ENCODE measurements at regions not wholly inside any gene's neighbourhood (a gene's known extent, or its start where the extent isn't known, plus 50 kb on each side); places are given as distances from the start of the nearest gene placed in this dataset.

GRCh38 chr1:177701654-177702353 lies 268.1 kb downstream of the SEC16B start:
- POLR2A ChIA-PET = no interaction called here
- H3K27ac ChIP-seq (ENCODE audit: low read length in 2 of 2) = no peak overlapping the region
- no peak for DNase-seq
- peaks cover 3% of the 10 kb centered on the region for H3K9me3 Mint-ChIP-seq (ENCODE audit: insufficient read depth)
- no peaks in the 10 kb centered on the region for H3K36me3 ChIP-seq (replicated peaks in 1 of 2; ENCODE audit: control extremely low read depth in 1 of 2, control insufficient read depth in 1 of 2, extremely low read depth in 1 of 2, insufficient read depth in 2 of 2, low read length in 1 of 2)
- H3K9ac ChIP-seq (ENCODE audit: low read length) = no peak overlapping the region
- H3K27ac Mint-ChIP-seq = no peak overlapping the region
- TF ChIP-seq CTCF (IDR thresholded peaks at IDR 0.05) (no peak), EZH2 (IDR thresholded peaks at IDR 0.05; ENCODE audit: borderline replicate concordance, insufficient read depth, low read depth, low read length, poor library complexity, severe bottlenecking) (no peak)
- H3K4me1 Mint-ChIP-seq = no peaks in the 10 kb centered on the region
- no peaks in the 10 kb centered on the region for H3K27me3 Mint-ChIP-seq
- no peak overlapping the region for H3K4me2 ChIP-seq (replicated peaks; ENCODE audit: low read depth, low read length, poor library complexity, severe bottlenecking)
- no peaks in the 10 kb centered on the region for H4K20me1 ChIP-seq (ENCODE audit: control insufficient read depth, insufficient read depth, low read length, poor library complexity, severe bottlenecking)
- H3K4me3 Mint-ChIP-seq = no peak overlapping the region
- 53% methylated on average over 2 of the region's 3 CpGs for WGBS (ENCODE audit: insufficient coverage)
- no peak overlapping the region for H2AFZ ChIP-seq (ENCODE audit: insufficient read depth, low read depth, low read length, poor library complexity, severe bottlenecking)
- ATAC-seq (ENCODE audit: low read depth) = no peak
- H3K9me3 ChIP-seq (ENCODE audit: control extremely low read depth in 1 of 3, control insufficient read depth in 2 of 3, insufficient read depth in 1 of 3, low read length in 2 of 3) = no peaks in the 10 kb centered on the region
- CTCF ChIA-PET = no interaction called here
- no peaks in the 10 kb centered on the region for H3K4me1 ChIP-seq (ENCODE audit: control insufficient read depth in 2 of 2, insufficient read depth in 2 of 2, low read length in 2 of 2)
- H3K27me3 ChIP-seq (replicated peaks in 1 of 4; ENCODE audit: control extremely low read depth in 1 of 4, control insufficient read depth in 3 of 4, insufficient read depth in 4 of 4, low read length in 3 of 4) = no peaks in the 10 kb centered on the region
- intact Hi-C loops (cut with micrococcal nuclease) = no loop called here
- no peak overlapping the region for H3K4me3 ChIP-seq (ENCODE audit: control extremely low read depth in 1 of 5, extremely low read depth in 1 of 5, insufficient read depth in 1 of 5, low read depth in 2 of 5, low read length in 4 of 5)
- H3K79me2 ChIP-seq (ENCODE audit: control insufficient read depth, insufficient read depth, low read length) = no peaks in the 10 kb centered on the region

DNA sequence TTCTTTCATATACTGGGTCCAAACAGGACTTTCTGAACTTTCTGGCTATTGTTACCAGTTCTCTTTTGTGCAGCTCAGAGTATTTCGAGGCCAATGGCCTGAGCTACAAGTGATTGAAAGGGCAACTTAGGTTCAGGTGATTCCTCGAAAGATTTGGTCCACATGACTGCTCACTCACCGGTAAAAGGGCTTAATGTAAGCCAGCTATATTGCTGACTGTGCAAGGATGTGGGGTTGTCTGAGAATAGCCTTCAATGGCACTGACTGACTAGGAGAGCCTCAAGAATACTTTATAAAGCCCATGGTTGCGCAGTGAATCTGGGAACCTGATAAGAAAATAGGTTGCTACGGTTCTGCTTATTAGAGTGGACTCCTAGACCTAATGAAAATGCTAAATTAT lies 269.0 kb downstream of the SEC16B start:
- ATAC-seq (ENCODE audit: low read depth) (no peak), DNase-seq (no peak)
- H4K20me1 ChIP-seq (ENCODE audit: control insufficient read depth, insufficient read depth, low read length, poor library complexity, severe bottlenecking) = no peaks in the 10 kb centered on the region
- no peak overlapping the region for H3K27ac ChIP-seq (ENCODE audit: low read length in 2 of 2)
- intact Hi-C loops (cut with micrococcal nuclease) = no loop called here
- H3K79me2 ChIP-seq (ENCODE audit: control insufficient read depth, insufficient read depth, low read length) = no peaks in the 10 kb centered on the region
- H3K9me3 Mint-ChIP-seq (ENCODE audit: insufficient read depth) = peaks cover 3% of the 10 kb centered on the region
- H2AFZ ChIP-seq (ENCODE audit: insufficient read depth, low read depth, low read length, poor library complexity, severe bottlenecking) = no peak overlapping the region
- H3K27me3 ChIP-seq (replicated peaks in 1 of 4; ENCODE audit: control extremely low read depth in 1 of 4, control insufficient read depth in 3 of 4, insufficient read depth in 4 of 4, low read length in 3 of 4) = no peaks in the 10 kb centered on the region
- 82% methylated on average over 3 of the region's 5 CpGs for WGBS (ENCODE audit: insufficient coverage)
- TF ChIP-seq EZH2 (IDR thresholded peaks at IDR 0.05; ENCODE audit: borderline replicate concordance, insufficient read depth, low read depth, low read length, poor library complexity, severe bottlenecking) (no peak), CTCF (IDR thresholded peaks at IDR 0.05) (no peak)
- no peaks in the 10 kb centered on the region for H3K4me1 ChIP-seq (ENCODE audit: control insufficient read depth in 2 of 2, insufficient read depth in 2 of 2, low read length in 2 of 2)
- H3K9me3 ChIP-seq (ENCODE audit: control extremely low read depth in 1 of 3, control insufficient read depth in 2 of 3, insufficient read depth in 1 of 3, low read length in 2 of 3) = no peaks in the 10 kb centered on the region
- H3K27ac Mint-ChIP-seq = no peak overlapping the region
- no peak overlapping the region for H3K9ac ChIP-seq (ENCODE audit: low read length)
- no peaks in the 10 kb centered on the region for H3K27me3 Mint-ChIP-seq
- no peaks in the 10 kb centered on the region for H3K36me3 ChIP-seq (replicated peaks in 1 of 2; ENCODE audit: control extremely low read depth in 1 of 2, control insufficient read depth in 1 of 2, extremely low read depth in 1 of 2, insufficient read depth in 2 of 2, low read length in 1 of 2)
- ChIA-PET CTCF (no interaction called here), POLR2A (no interaction called here)
- no peak overlapping the region for H3K4me3 Mint-ChIP-seq
- no peak overlapping the region for H3K4me2 ChIP-seq (replicated peaks; ENCODE audit: low read depth, low read length, poor library complexity, severe bottlenecking)
- H3K4me3 ChIP-seq (ENCODE audit: control extremely low read depth in 1 of 5, extremely low read depth in 1 of 5, insufficient read depth in 1 of 5, low read depth in 2 of 5, low read length in 4 of 5) = no peak overlapping the region
- H3K4me1 Mint-ChIP-seq = no peaks in the 10 kb centered on the region

Data from B cell (primary cell).